CD14-positive monocyte (primary cell): ENCODE measurements at regions not wholly inside any gene's neighbourhood (a gene's known extent, or its start where the extent isn't known, plus 50 kb on each side); places are given as distances from the start of the nearest gene placed in this dataset.
A peak's percentile ranks its signal among the peaks of the same experiment; 100 is the strongest.

ENCODE experiments used
- DNase-seq, 3 donors: peaks; one replicate each; pipeline ENCODE4 v3.0.0-alpha.2; 2011 to 2022
- H2AFZ ChIP-seq: 2 replicates; pipeline ENCODE4 v1.6.0; 2012; ENCODE audit warnings: mild to moderate bottlenecking, low read depth, low read length, inconsistent platforms; ENCODE audit not compliant: insufficient read depth, poor library complexity, severe bottlenecking
- H3K27ac ChIP-seq, 2 donors: 1 replicate in 1 of 2; 2 replicates in 1 of 2; pipeline ENCODE4 v1.5.1; 2012 to 2013; ENCODE audit warnings: low read length in 2 of 2, control low read depth in 1 of 2, inconsistent platforms in 1 of 2, low read depth in 1 of 2, mild to moderate bottlenecking in 1 of 2
- H3K27me3 ChIP-seq, 2 donors: one replicate each; pipeline versions ENCODE4 v1.6.0 to v1.6.1; 2011 to 2013; ENCODE audit warnings: low read length in 2 of 2; ENCODE audit not compliant: control insufficient read depth in 2 of 2, insufficient read depth in 2 of 2
- H3K36me3 ChIP-seq, 2 donors: replicated peaks in 1 of 2; 1 replicate in 1 of 2; 2 replicates in 1 of 2; pipeline versions ENCODE4 v1.5.1 to v1.6.1; 2012 to 2013; ENCODE audit warnings: low read length in 2 of 2, control low read depth in 1 of 2, inconsistent platforms in 1 of 2, mild to moderate bottlenecking in 1 of 2; ENCODE audit not compliant: insufficient read depth in 2 of 2, control insufficient read depth in 1 of 2
- H3K4me1 ChIP-seq, 2 donors: 1 replicate in 1 of 2; 2 replicates in 1 of 2; pipeline versions ENCODE4 v1.5.1 to v1.6.1; 2012 to 2013; ENCODE audit warnings: low read length in 2 of 2, control low read depth in 1 of 2, inconsistent platforms in 1 of 2, mild to moderate bottlenecking in 1 of 2, moderate library complexity in 1 of 2; ENCODE audit not compliant: insufficient read depth in 2 of 2, control insufficient read depth in 1 of 2
- H3K4me2 ChIP-seq: replicated peaks from 2 replicates; pipeline ENCODE3; 2012; ENCODE audit warnings: low read length, moderate library complexity, mild to moderate bottlenecking; ENCODE audit not compliant: poor library complexity, severe bottlenecking; ENCODE audit errors: extremely low read depth
- H3K4me3 ChIP-seq, 3 experiments: fragments of 200-600 bp in 1 of 3; sonication (generic) in 1 of 3; replicated peaks in 1 of 3; 1 replicate in 2 of 3; 2 replicates in 1 of 3; pipeline ENCODE4 v1.5.1; 2011 to 2013; ENCODE audit warnings: low read length in 3 of 3, mild to moderate bottlenecking in 3 of 3, control low read depth in 2 of 3, low read depth in 2 of 3, inconsistent platforms in 1 of 3, moderate library complexity in 1 of 3
- H3K79me2 ChIP-seq: 2 replicates; pipeline ENCODE4 v1.6.0; 2012; ENCODE audit warnings: mild to moderate bottlenecking, control low read depth, inconsistent platforms, low read length, moderate library complexity; ENCODE audit not compliant: insufficient read depth
- H3K9ac ChIP-seq: 2 replicates; pipeline ENCODE4 v1.6.0; 2017; ENCODE audit warnings: low read length, mild to moderate bottlenecking; ENCODE audit not compliant: insufficient read depth, poor library complexity, severe bottlenecking
- H3K9me3 ChIP-seq, 2 donors: replicated peaks in 1 of 2; 1 replicate in 1 of 2; 2 replicates in 1 of 2; pipeline versions ENCODE4 v1.5.1 to v1.6.1; 2012 to 2013; ENCODE audit warnings: low read length in 2 of 2, control low read depth in 1 of 2; ENCODE audit not compliant: control insufficient read depth in 1 of 2, insufficient read depth in 1 of 2
- H4K20me1 ChIP-seq: 2 replicates; pipeline ENCODE4 v1.6.0; 2012; ENCODE audit warnings: mild to moderate bottlenecking, low read length, control low read depth, moderate library complexity; ENCODE audit not compliant: insufficient read depth
- H3K27ac Mint-ChIP-seq, 7 donors: one replicate each; pipeline ENCODE4 v1.8.0; 2020; ENCODE audit warnings: mild to moderate bottlenecking in 7 of 7, mixed read lengths in 7 of 7, moderate library complexity in 6 of 7, inconsistent platforms in 2 of 7
- H3K27me3 Mint-ChIP-seq, 3 donors: one replicate each; pipeline ENCODE4 v1.8.0; 2021 to 2022; ENCODE audit warnings: low read depth in 3 of 3, mild to moderate bottlenecking in 3 of 3, mixed read lengths in 3 of 3, moderate library complexity in 3 of 3, inconsistent platforms in 1 of 3
- H3K36me3 Mint-ChIP-seq, 2 donors: one replicate each; pipeline ENCODE4 v1.8.0; 2020; ENCODE audit warnings: mixed read lengths in 2 of 2, inconsistent platforms in 1 of 2, mild to moderate bottlenecking in 1 of 2
- H3K4me1 Mint-ChIP-seq: one replicate; pipeline ENCODE4 v1.8.0; 2020; ENCODE audit warnings: mild to moderate bottlenecking, mixed read lengths
- H3K4me3 Mint-ChIP-seq, 2 donors: one replicate each; pipeline ENCODE4 v1.8.0; 2020; ENCODE audit warnings: mild to moderate bottlenecking in 2 of 2, mixed read lengths in 2 of 2, moderate library complexity in 1 of 2
- H3K9me3 Mint-ChIP-seq, 7 donors: one replicate each; pipeline ENCODE4 v1.8.0; 2020 to 2022; ENCODE audit warnings: mixed read lengths in 7 of 7, mild to moderate bottlenecking in 6 of 7, moderate library complexity in 6 of 7, inconsistent platforms in 2 of 7
- WGBS: methylation state at CpG from one replicate; pipeline ENCODE4 v1.1.5; 2013; ENCODE audit warnings: missing lambda C conversion rate; ENCODE audit not compliant: insufficient coverage; 5-methylcytosine and 5-hydroxymethylcytosine counted together
- intact Hi-C, 2 donors: fragments of 100-400 bp; cut with micrococcal nuclease; formaldehyde crosslinking; loops; one replicate each; pipeline versions ENCODE4 v1.15.0 to v1.15.1; 2023
- TF ChIP-seq, protein P1 (sequence below): fragments of 200-600 bp; IDR thresholded peaks from one replicate; pipeline ENCODE4 v1.8.0; 2022; ENCODE audit warnings: antibody characterized with exemption, mild to moderate bottlenecking

DNA sequence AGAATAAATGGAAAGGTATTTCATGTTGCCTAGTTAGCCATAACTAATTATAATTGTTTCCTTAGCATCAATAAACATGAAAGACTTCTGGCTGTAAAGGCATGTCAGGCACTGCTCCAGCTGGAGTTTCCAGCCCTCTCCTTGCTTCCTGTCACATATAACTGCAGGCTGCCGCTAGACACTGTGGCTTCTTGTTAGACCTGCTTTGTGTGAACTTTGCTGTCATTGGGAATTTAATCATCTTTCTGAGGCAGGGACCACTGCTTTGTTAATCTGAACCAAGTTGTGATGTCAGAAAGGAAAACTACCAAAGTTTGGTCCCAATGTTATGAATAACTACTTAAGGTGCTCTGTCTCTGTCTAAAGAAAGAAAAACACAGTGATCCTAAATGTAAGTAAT, 90.3 kb upstream of the DUSP10 start:
- no peak overlapping the region for H3K4me2 ChIP-seq
- H3K79me2 ChIP-seq: no peaks in the 10 kb centered on the region
- no peak overlapping the region for H3K9ac ChIP-seq
- TF ChIP-seq, protein P1, sequence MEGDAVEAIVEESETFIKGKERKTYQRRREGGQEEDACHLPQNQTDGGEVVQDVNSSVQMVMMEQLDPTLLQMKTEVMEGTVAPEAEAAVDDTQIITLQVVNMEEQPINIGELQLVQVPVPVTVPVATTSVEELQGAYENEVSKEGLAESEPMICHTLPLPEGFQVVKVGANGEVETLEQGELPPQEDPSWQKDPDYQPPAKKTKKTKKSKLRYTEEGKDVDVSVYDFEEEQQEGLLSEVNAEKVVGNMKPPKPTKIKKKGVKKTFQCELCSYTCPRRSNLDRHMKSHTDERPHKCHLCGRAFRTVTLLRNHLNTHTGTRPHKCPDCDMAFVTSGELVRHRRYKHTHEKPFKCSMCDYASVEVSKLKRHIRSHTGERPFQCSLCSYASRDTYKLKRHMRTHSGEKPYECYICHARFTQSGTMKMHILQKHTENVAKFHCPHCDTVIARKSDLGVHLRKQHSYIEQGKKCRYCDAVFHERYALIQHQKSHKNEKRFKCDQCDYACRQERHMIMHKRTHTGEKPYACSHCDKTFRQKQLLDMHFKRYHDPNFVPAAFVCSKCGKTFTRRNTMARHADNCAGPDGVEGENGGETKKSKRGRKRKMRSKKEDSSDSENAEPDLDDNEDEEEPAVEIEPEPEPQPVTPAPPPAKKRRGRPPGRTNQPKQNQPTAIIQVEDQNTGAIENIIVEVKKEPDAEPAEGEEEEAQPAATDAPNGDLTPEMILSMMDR: no peak
- 86% methylated on average over 1 of the region's 1 CpG for WGBS
- Mint-ChIP-seq H3K36me3 (peaks cover 0 to 2% of the 10 kb centered on the region in 2 donors), H3K9me3 (peaks cover 0 to 3% (median 0%) of the 10 kb centered on the region in 7 donors), H3K4me3 (no peak overlapping the region), H3K27me3 (peaks cover 0 to 6% (median 1%) of the 10 kb centered on the region in 3 donors), H3K4me1 (peaks cover 11% of the 10 kb centered on the region), H3K27ac (no peak overlapping the region)
- no peaks in the 10 kb centered on the region for H4K20me1 ChIP-seq
- H3K27ac ChIP-seq: no peak overlapping the region
- H3K27me3 ChIP-seq: no peaks in the 10 kb centered on the region
- H2AFZ ChIP-seq: no peak overlapping the region
- no peak overlapping the region for H3K4me3 ChIP-seq
- H3K36me3 ChIP-seq: no peaks in the 10 kb centered on the region
- no peaks in the 10 kb centered on the region for H3K9me3 ChIP-seq
- DNase-seq: no peak
- H3K4me1 ChIP-seq: peaks cover 0 to under 1% of the 10 kb centered on the region in 2 donors
- intact Hi-C loops: no loop called here

DNA sequence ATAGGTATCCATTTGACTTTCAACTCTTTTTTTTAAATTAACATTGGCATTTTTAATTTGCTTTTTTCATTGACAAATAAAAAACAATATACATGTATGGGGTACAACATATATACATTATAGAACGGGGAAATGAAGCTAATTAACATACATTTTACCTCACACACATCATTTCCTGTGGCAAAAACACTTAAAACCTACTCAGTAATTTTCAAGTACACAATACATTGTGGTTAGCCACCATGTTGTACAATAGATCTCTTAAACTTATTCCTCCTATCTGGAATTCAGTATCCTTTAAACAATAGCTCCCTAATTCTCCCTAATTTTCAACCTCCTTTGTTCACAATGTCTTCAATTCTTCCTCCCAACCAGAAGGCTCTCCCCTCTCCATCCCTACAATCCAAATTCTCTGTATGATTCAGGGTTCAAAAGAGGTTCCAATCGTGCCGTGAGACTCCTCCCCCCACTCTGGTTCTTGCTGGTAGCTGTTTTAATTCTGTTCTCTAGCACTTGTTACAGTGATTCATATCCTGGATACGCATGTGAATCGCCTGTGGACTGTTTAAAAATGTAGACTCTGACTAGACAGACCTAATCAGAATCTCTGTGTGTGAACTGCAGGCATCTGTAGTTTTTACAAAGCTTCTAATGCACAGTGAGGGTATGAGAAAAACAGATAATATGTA, 87.6 kb upstream of the DUSP10 start:
- no peaks in the 10 kb centered on the region for H4K20me1 ChIP-seq
- H3K4me3 ChIP-seq: no peak overlapping the region
- H3K9me3 ChIP-seq: no peaks in the 10 kb centered on the region
- H3K4me2 ChIP-seq: no peak overlapping the region
- TF ChIP-seq, protein P1: no peak
- peaks cover 0 to 6% (median 1%) of the 10 kb centered on the region in 3 donors for H3K27me3 Mint-ChIP-seq
- H3K79me2 ChIP-seq: no peaks in the 10 kb centered on the region
- H3K9me3 Mint-ChIP-seq: peaks cover 0 to 4% (median 0%) of the 10 kb centered on the region in 7 donors
- no peak for DNase-seq
- H3K36me3 Mint-ChIP-seq: peaks cover 0 to 5% of the 10 kb centered on the region in 2 donors
- 44% methylated on average over 2 of the region's 5 CpGs for whole genome bisulfite sequencing
- peak overlapping the region in 1 of 2 donors; percentile 9 for H3K4me3 Mint-ChIP-seq
- no peak overlapping the region for H3K27ac ChIP-seq
- peaks cover 7% of the 10 kb centered on the region in 2 donors for H3K4me1 ChIP-seq
- H3K4me1 Mint-ChIP-seq: peaks cover 27% of the 10 kb centered on the region
- no peak overlapping the region for H3K9ac ChIP-seq
- no peaks in the 10 kb centered on the region for H3K27me3 ChIP-seq
- H3K36me3 ChIP-seq: no peaks in the 10 kb centered on the region
- H2AFZ ChIP-seq: no peak overlapping the region
- intact Hi-C loops: no loop called here
- peak overlapping the region in 1 of 7 donors; percentile 23 for H3K27ac Mint-ChIP-seq
